H9 (cell line): ENCODE measurements at regions not wholly inside any gene's neighbourhood (a gene's known extent, or its start where the extent isn't known, plus 50 kb on each side); places are given as distances from the start of the nearest gene placed in this dataset.

Experiments
- DNase-seq: peaks from one replicate; pipeline ENCODE4 v3.0.0-alpha.2; 2017
- H2AFZ ChIP-seq: one replicate; pipeline ENCODE4 v1.6.1; 2013; ENCODE audit warnings: mild to moderate bottlenecking, low read length, control low read depth, moderate library complexity
- H2AK5ac ChIP-seq: 2 replicates; pipeline ENCODE4 v1.6.1; 2013; ENCODE audit warnings: low read length, control low read depth, mixed read lengths; ENCODE audit not compliant: insufficient read length
- H2BK120ac ChIP-seq: one replicate; pipeline ENCODE4 v1.6.1; 2013; ENCODE audit warnings: low read depth, mild to moderate bottlenecking, low read length, control low read depth, inconsistent platforms; ENCODE audit not compliant: poor library complexity, severe bottlenecking
- H2BK12ac ChIP-seq: 2 replicates; pipeline ENCODE4 v1.6.1; 2013; ENCODE audit warnings: low read length, control low read depth, mixed read lengths, low read depth; ENCODE audit not compliant: insufficient read length
- H2BK15ac ChIP-seq: 2 replicates; pipeline ENCODE4 v1.6.1; 2013; ENCODE audit warnings: low read depth, low read length, control low read depth
- H2BK20ac ChIP-seq: one replicate; pipeline ENCODE4 v1.6.1; 2013; ENCODE audit warnings: low read depth, mild to moderate bottlenecking, low read length, control low read depth, inconsistent platforms; ENCODE audit not compliant: poor library complexity, severe bottlenecking
- H2BK5ac ChIP-seq: 2 replicates; pipeline ENCODE4 v1.6.1; 2013; ENCODE audit warnings: low read length, control low read depth, mixed read lengths; ENCODE audit not compliant: insufficient read length
- H3K14ac ChIP-seq: 2 replicates; pipeline ENCODE4 v1.6.1; 2013; ENCODE audit warnings: low read length, control low read depth; ENCODE audit not compliant: insufficient read depth
- H3K18ac ChIP-seq: 2 replicates; pipeline ENCODE4 v1.6.1; 2013; ENCODE audit warnings: low read depth, mild to moderate bottlenecking, mixed read lengths, low read length, control low read depth; ENCODE audit not compliant: insufficient read length
- H3K23ac ChIP-seq: 2 replicates; pipeline ENCODE4 v1.6.1; 2013; ENCODE audit warnings: low read length, control low read depth, mixed read lengths, low read depth; ENCODE audit not compliant: insufficient read length
- H3K23me2 ChIP-seq: 2 replicates; pipeline ENCODE4 v1.6.1; 2013; ENCODE audit warnings: low read depth, mild to moderate bottlenecking, mixed read lengths, low read length, control low read depth; ENCODE audit not compliant: insufficient read length, poor library complexity, severe bottlenecking
- H3K27ac ChIP-seq: 2 replicates; pipeline ENCODE4 v1.5.1; 2013; ENCODE audit warnings: low read length, control low read depth, mixed read lengths, low read depth; ENCODE audit not compliant: insufficient read length
- H3K27me3 ChIP-seq: 2 replicates; pipeline ENCODE4 v1.6.1; 2013; ENCODE audit warnings: low read length, control low read depth, inconsistent platforms; ENCODE audit not compliant: insufficient read depth
- H3K4ac ChIP-seq: 2 replicates; pipeline ENCODE4 v1.6.1; 2013; ENCODE audit warnings: low read depth, mild to moderate bottlenecking, control low read depth, inconsistent platforms, low read length, moderate library complexity
- H3K4me1 ChIP-seq: 2 replicates; pipeline ENCODE4 v1.6.1; 2013; ENCODE audit warnings: low read length, control low read depth, inconsistent platforms; ENCODE audit not compliant: insufficient read depth
- H3K4me2 ChIP-seq: 2 replicates; pipeline ENCODE4 v1.6.1; 2013; ENCODE audit warnings: low read length, control low read depth, mixed read lengths; ENCODE audit not compliant: insufficient read length, insufficient read depth
- H3K56ac ChIP-seq: 2 replicates; pipeline ENCODE4 v1.6.1; 2013; ENCODE audit warnings: low read depth, mild to moderate bottlenecking, mixed read lengths, low read length, control low read depth; ENCODE audit not compliant: insufficient read length
- H3K79me1 ChIP-seq: 2 replicates; pipeline ENCODE4 v1.6.1; 2013; ENCODE audit warnings: low read depth, mild to moderate bottlenecking, moderate library complexity, low read length, control low read depth, inconsistent platforms; ENCODE audit not compliant: insufficient read depth, poor library complexity, severe bottlenecking
- H3K79me2 ChIP-seq: 2 replicates; pipeline ENCODE4 v1.6.1; 2013; ENCODE audit warnings: low read length, control low read depth, inconsistent platforms; ENCODE audit not compliant: insufficient read depth
- H3K9ac ChIP-seq: 2 replicates; pipeline ENCODE4 v1.6.1; 2013; ENCODE audit warnings: low read length, control low read depth, mixed read lengths; ENCODE audit not compliant: insufficient read length; ENCODE audit errors: extremely low read depth
- H3K9me3 ChIP-seq: one replicate; pipeline ENCODE4 v1.6.1; 2013; ENCODE audit warnings: low read depth, low read length, inconsistent platforms; ENCODE audit not compliant: control insufficient read depth
- H3T11ph ChIP-seq: one replicate; pipeline ENCODE4 v1.6.1; 2013; ENCODE audit warnings: mild to moderate bottlenecking, low read length, control low read depth, inconsistent platforms
- H4K20me1 ChIP-seq: one replicate; pipeline ENCODE4 v1.6.1; 2013; ENCODE audit not compliant: control insufficient read depth, insufficient read length, insufficient read depth
- H4K5ac ChIP-seq: 2 replicates; pipeline ENCODE4 v1.6.1; 2013; ENCODE audit warnings: low read depth, mild to moderate bottlenecking, mixed read lengths, low read length, control low read depth; ENCODE audit not compliant: insufficient read length
- H4K8ac ChIP-seq: replicated peaks from 2 replicates; pipeline ENCODE4 v1.6.1; 2013; ENCODE audit warnings: low read length, control low read depth, mixed read lengths, low read depth; ENCODE audit not compliant: insufficient read length
- H4K91ac ChIP-seq: 2 replicates; pipeline ENCODE4 v1.6.1; 2013; ENCODE audit warnings: low read depth, mild to moderate bottlenecking, moderate library complexity, mixed read lengths, low read length, control low read depth; ENCODE audit not compliant: insufficient read length
- H3K27ac Mint-ChIP-seq, 3 experiments: 2 replicates in 2 of 3; 3 replicates in 1 of 3; pipeline ENCODE4 v1.8.0; 2020 to 2021; ENCODE audit warnings: mixed read lengths in 3 of 3, mild to moderate bottlenecking in 1 of 3, moderate library complexity in 1 of 3
- H3K27me3 Mint-ChIP-seq: 2 replicates; pipeline ENCODE4 v1.8.0; 2021; ENCODE audit warnings: low read depth, mild to moderate bottlenecking, moderate library complexity, mixed read lengths
- H3K36me3 Mint-ChIP-seq, 3 experiments: 2 replicates in 2 of 3; 3 replicates in 1 of 3; pipeline ENCODE4 v1.8.0; 2020 to 2021; ENCODE audit warnings: low read depth in 3 of 3, mixed read lengths in 3 of 3; ENCODE audit not compliant: insufficient read depth in 1 of 3
- H3K4me1 Mint-ChIP-seq, 2 experiments: 2 replicates each; pipeline ENCODE4 v1.8.0; 2020; ENCODE audit warnings: mixed read lengths in 2 of 2
- H3K4me3 Mint-ChIP-seq, 2 experiments: 2 replicates in 1 of 2; 3 replicates in 1 of 2; pipeline ENCODE4 v1.8.0; 2020 to 2021; ENCODE audit warnings: mild to moderate bottlenecking in 2 of 2, mixed read lengths in 2 of 2, moderate library complexity in 1 of 2
- H3K9me3 Mint-ChIP-seq, 2 experiments: 2 replicates in 1 of 2; 3 replicates in 1 of 2; pipeline ENCODE4 v1.8.0; 2020; ENCODE audit warnings: mild to moderate bottlenecking in 2 of 2, mixed read lengths in 2 of 2, moderate library complexity in 1 of 2
- WGBS: extraction: QIAGEN DNeasy Blood & Tissue Kit; methylation state at CpG from one replicate; pipeline ENCODE4 v1.1.7; 2013; ENCODE audit warnings: missing lambda C conversion rate, low lambda C conversion rate, mixed read lengths; ENCODE audit not compliant: insufficient read length; ENCODE audit errors: extremely low coverage; 5-methylcytosine and 5-hydroxymethylcytosine counted together
- TF ChIP-seq, protein P1 (sequence below): fragments of 200-600 bp; sonication (generic); conservative IDR thresholded peaks from 3 replicates; pipeline ENCODE4 v1.8.0; 2021; ENCODE audit warnings: antibody characterized with exemption, mild to moderate bottlenecking

DNA sequence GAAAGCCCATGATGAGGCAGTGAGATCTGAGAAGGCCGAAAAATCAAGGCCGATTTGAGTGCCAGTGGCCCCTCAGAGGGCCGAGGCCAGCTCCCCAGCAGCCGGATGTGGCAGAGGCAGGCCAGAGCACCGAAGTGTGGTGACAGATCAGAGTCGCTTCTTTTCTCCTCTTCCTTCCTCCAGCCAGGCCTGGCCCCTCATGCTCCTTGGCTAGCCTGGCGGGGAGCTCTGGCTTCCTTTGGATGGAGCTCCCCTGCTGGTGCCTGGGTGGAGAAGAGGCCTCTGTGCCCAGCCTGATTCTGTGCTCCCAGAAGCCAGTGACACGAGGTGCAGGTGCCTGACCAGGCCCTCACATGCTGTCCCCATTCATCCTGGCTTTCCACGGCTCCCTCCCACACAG lies 127.2 kb upstream of the PABPC4L start:
- no peak overlapping the region for H2BK20ac ChIP-seq
- H3K27ac ChIP-seq, result no peak overlapping the region
- no peak overlapping the region for H3K4ac ChIP-seq
- H3K23ac ChIP-seq, result no peak overlapping the region
- TF ChIP-seq, protein P1, sequence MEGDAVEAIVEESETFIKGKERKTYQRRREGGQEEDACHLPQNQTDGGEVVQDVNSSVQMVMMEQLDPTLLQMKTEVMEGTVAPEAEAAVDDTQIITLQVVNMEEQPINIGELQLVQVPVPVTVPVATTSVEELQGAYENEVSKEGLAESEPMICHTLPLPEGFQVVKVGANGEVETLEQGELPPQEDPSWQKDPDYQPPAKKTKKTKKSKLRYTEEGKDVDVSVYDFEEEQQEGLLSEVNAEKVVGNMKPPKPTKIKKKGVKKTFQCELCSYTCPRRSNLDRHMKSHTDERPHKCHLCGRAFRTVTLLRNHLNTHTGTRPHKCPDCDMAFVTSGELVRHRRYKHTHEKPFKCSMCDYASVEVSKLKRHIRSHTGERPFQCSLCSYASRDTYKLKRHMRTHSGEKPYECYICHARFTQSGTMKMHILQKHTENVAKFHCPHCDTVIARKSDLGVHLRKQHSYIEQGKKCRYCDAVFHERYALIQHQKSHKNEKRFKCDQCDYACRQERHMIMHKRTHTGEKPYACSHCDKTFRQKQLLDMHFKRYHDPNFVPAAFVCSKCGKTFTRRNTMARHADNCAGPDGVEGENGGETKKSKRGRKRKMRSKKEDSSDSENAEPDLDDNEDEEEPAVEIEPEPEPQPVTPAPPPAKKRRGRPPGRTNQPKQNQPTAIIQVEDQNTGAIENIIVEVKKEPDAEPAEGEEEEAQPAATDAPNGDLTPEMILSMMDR, result no peak
- no peak overlapping the region; the same call in 1 of the 2 replicates for H3K14ac ChIP-seq
- H3K9me3 ChIP-seq, result no peaks in the 10 kb centered on the region
- H2BK120ac ChIP-seq, result no peak overlapping the region
- H2BK12ac ChIP-seq, result no peak overlapping the region
- no peak overlapping the region for H3K4me3 Mint-ChIP-seq
- no peaks in the 10 kb centered on the region for H3K4me1 Mint-ChIP-seq
- no peaks in the 10 kb centered on the region for H3K4me1 ChIP-seq
- H3K9me3 Mint-ChIP-seq, result peaks cover 0 to 5% of the 10 kb centered on the region in 2 experiments; a peak in 3 of 5 replicates
- H3K23me2 ChIP-seq, result no peaks in the 10 kb centered on the region
- no peak overlapping the region for H3K56ac ChIP-seq
- H3K27me3 Mint-ChIP-seq, result no peaks in the 10 kb centered on the region
- no peaks in the 10 kb centered on the region for H3K79me1 ChIP-seq
- H4K8ac ChIP-seq, result no peak overlapping the region
- no CpG with 5 or more reads among the region's 9 CpGs for WGBS
- no peak overlapping the region for H2AFZ ChIP-seq
- no peak overlapping the region for H3K4me2 ChIP-seq
- H4K20me1 ChIP-seq, result no peaks in the 10 kb centered on the region
- H3K27me3 ChIP-seq, result no peaks in the 10 kb centered on the region
- no peak overlapping the region for H2BK15ac ChIP-seq
- no peak overlapping the region for H2BK5ac ChIP-seq
- no peak overlapping the region for H3K18ac ChIP-seq
- no peak overlapping the region for H3K9ac ChIP-seq
- H3K36me3 Mint-ChIP-seq, result peaks cover 0 to 4% (median 0%) of the 10 kb centered on the region in 3 experiments; a peak in 4 of 7 replicates
- no peak overlapping the region for H3K27ac Mint-ChIP-seq
- H3K79me2 ChIP-seq, result no peaks in the 10 kb centered on the region
- no peak overlapping the region for H4K91ac ChIP-seq
- no peak overlapping the region for H2AK5ac ChIP-seq
- no peak overlapping the region for H3T11ph ChIP-seq
- DNase-seq, result peak; percentile 32
- H4K5ac ChIP-seq, result no peak overlapping the region
